ENCODE measurements at regions not wholly inside any gene's neighbourhood (a gene's known extent, or its start where the extent isn't known, plus 50 kb on each side); places are given as distances from the start of the nearest gene placed in this dataset.

DNA sequence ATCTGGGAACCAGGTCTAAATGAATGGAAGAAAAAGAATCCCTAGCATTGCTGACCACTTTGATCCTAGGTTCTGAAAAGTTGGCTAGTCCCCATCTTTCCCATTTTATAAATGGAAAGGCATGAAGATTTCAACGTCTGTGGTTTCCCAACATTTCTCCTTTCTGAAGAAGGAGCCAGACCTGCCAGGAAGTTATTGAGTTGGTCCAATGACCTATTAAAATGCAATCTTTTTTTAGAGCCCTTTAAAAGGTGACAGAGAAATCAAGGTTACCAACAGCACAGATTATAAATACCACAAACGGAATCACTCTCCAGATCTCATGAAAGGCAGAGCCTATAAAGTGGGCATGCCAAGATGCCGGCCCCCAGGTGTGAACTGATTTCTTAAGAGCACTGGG lies 505.6 kb upstream of the THBS1 start:
- H3K27ac Mint-ChIP-seq, result no peak overlapping the region
- H3K36me3 Mint-ChIP-seq (ENCODE audit: insufficient read depth), result no peaks in the 10 kb centered on the region
- TF ChIP-seq, protein P1, sequence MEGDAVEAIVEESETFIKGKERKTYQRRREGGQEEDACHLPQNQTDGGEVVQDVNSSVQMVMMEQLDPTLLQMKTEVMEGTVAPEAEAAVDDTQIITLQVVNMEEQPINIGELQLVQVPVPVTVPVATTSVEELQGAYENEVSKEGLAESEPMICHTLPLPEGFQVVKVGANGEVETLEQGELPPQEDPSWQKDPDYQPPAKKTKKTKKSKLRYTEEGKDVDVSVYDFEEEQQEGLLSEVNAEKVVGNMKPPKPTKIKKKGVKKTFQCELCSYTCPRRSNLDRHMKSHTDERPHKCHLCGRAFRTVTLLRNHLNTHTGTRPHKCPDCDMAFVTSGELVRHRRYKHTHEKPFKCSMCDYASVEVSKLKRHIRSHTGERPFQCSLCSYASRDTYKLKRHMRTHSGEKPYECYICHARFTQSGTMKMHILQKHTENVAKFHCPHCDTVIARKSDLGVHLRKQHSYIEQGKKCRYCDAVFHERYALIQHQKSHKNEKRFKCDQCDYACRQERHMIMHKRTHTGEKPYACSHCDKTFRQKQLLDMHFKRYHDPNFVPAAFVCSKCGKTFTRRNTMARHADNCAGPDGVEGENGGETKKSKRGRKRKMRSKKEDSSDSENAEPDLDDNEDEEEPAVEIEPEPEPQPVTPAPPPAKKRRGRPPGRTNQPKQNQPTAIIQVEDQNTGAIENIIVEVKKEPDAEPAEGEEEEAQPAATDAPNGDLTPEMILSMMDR (IDR thresholded peaks at IDR 0.05; ENCODE audit: unreplicated experiment), result no peak
- DNase-seq (ENCODE audit: low spot score, unreplicated experiment), result no peak
- no peaks in the 10 kb centered on the region for H3K9me3 Mint-ChIP-seq (ENCODE audit: low read depth)
- no peaks in the 10 kb centered on the region for H3K27me3 Mint-ChIP-seq
- H3K4me1 Mint-ChIP-seq (ENCODE audit: low read depth), result no peaks in the 10 kb centered on the region
- H3K4me3 Mint-ChIP-seq (ENCODE audit: low read depth), result no peak overlapping the region

DNA sequence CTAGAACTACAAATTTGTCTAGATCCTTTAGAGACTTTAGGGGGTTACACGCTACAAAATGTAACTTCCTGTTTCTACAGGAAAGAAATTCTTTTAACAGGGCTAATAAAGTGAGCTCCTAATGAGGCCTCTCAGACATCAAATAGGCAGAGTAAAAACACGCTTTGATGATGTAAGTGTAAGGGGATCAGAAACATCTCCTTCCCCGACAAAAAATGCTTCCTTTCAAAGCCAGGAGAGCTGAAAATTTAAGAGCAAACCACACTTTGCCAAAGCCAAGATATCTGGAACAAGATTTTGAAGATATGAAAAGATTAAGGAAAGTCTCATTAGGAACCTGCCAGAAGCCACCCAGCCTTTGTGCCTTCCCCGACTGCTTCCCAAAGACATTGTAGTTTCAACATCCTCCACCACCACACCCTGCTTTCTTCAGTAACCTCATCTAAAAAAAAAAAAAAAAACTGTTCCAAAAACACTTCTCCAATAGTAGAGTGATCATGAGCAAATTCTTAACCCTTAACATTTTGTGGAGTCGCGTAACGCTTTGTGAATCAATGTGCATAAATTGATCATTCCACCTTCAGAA lies 505.0 kb upstream of the THBS1 start:
- no peak for DNase-seq (ENCODE audit: low spot score, unreplicated experiment)
- TF ChIP-seq, protein P1 (IDR thresholded peaks at IDR 0.05; ENCODE audit: unreplicated experiment), result no peak
- H3K27ac Mint-ChIP-seq, result no peak overlapping the region
- no peak overlapping the region for H3K4me3 Mint-ChIP-seq (ENCODE audit: low read depth)
- H3K36me3 Mint-ChIP-seq (ENCODE audit: insufficient read depth), result no peaks in the 10 kb centered on the region
- no peaks in the 10 kb centered on the region for H3K4me1 Mint-ChIP-seq (ENCODE audit: low read depth)
- no peaks in the 10 kb centered on the region for H3K9me3 Mint-ChIP-seq (ENCODE audit: low read depth)
- no peaks in the 10 kb centered on the region for H3K27me3 Mint-ChIP-seq

DNA sequence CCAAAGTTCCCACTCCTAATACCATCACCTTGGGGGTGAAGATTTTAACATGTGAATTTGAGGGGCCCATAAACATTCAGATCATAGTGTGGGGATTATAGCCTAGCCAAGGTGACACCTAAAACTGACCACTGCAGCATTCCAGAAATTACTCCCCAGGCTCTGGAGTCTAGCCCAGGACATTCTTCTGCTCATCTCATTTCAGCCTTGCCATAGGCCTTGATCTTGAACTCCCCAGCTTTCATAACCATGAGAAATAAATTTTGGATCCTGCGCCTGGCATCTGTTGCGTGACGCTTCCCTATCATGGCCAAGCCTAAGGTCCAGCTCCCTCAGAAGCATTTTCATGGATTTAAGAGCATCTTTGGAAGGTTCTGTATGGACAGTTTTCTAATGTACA lies 502.9 kb upstream of the THBS1 start:
- H3K9me3 Mint-ChIP-seq (ENCODE audit: low read depth), result no peaks in the 10 kb centered on the region
- no peak overlapping the region for H3K27ac Mint-ChIP-seq
- TF ChIP-seq, protein P1 (IDR thresholded peaks at IDR 0.05; ENCODE audit: unreplicated experiment), result no peak
- no peaks in the 10 kb centered on the region for H3K36me3 Mint-ChIP-seq (ENCODE audit: insufficient read depth)
- H3K27me3 Mint-ChIP-seq, result no peaks in the 10 kb centered on the region
- DNase-seq (ENCODE audit: low spot score, unreplicated experiment), result no peak
- H3K4me3 Mint-ChIP-seq (ENCODE audit: low read depth), result no peak overlapping the region
- H3K4me1 Mint-ChIP-seq (ENCODE audit: low read depth), result no peaks in the 10 kb centered on the region

DNA sequence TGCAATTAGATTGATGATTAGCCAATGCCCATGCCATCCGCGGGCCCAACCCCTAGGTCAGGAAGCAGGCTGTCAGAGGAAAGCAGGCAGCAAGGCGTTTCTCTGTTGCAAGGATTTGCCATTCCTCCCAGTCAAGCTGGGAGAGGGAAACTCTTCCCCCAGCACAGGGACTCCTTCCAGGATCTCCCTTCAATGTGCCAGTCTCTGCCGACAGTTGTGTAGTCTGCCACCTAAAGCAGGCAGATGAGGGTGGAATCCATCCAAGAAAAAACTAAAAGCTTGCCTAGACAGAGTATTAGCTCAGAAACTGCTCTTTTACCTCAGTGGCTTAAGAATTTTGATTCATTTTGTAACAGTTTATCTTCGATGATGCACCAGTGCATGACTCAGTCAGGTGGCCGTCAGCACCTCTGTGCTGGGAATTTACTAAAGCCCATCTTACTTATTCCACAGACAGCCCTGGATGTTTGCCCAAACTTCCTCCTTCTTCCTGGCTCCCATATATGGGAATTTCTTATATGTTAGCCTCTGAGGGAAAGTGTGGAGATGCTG lies 501.5 kb upstream of the THBS1 start:
- H3K27ac Mint-ChIP-seq, result no peak overlapping the region

DNA sequence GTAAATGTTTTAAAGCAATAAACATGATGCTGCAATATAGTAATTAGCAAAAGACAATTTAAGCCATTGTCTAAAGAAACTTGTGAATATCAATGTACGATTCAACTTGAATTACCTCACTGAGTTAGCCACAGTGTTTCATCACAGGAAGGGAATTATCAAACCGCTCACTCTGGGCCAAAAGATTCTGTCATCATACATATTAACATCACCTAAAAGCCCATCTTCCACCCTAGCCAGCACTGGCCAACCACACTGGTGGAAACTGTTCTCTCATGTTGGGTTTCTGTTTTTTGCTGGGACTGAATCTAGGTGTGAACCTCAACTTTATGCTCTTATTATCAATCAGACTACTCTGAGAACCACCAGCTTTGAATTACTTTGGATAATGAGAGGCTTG lies 497.7 kb upstream of the THBS1 start:
- Mint-ChIP-seq H3K4me3 (ENCODE audit: low read depth) (no peak overlapping the region), H3K27me3 (no peaks in the 10 kb centered on the region), H3K36me3 (ENCODE audit: insufficient read depth) (no peaks in the 10 kb centered on the region), H3K27ac (no peak overlapping the region), H3K9me3 (ENCODE audit: low read depth) (no peaks in the 10 kb centered on the region), H3K4me1 (ENCODE audit: low read depth) (peaks cover 2% of the 10 kb centered on the region)
- TF ChIP-seq, protein P1 (IDR thresholded peaks at IDR 0.05; ENCODE audit: unreplicated experiment), result no peak
- DNase-seq (ENCODE audit: low spot score, unreplicated experiment), result no peak

More for the DNA sequence above, 501.5 kb upstream of the THBS1 start:
- no peaks in the 10 kb centered on the region for H3K27me3 Mint-ChIP-seq
- no peaks in the 10 kb centered on the region for H3K9me3 Mint-ChIP-seq (ENCODE audit: low read depth)
- TF ChIP-seq, protein P1 (IDR thresholded peaks at IDR 0.05; ENCODE audit: unreplicated experiment), result no peak
- no peaks in the 10 kb centered on the region for H3K4me1 Mint-ChIP-seq (ENCODE audit: low read depth)
- H3K36me3 Mint-ChIP-seq (ENCODE audit: insufficient read depth), result no peaks in the 10 kb centered on the region
- no peak overlapping the region for H3K4me3 Mint-ChIP-seq (ENCODE audit: low read depth)
- no peak for DNase-seq (ENCODE audit: low spot score, unreplicated experiment)

Data from progenitor cell of endocrine pancreas (in vitro differentiated cells).